ENCODE measurements at regions not wholly inside any gene's neighbourhood (a gene's known extent, or its start where the extent isn't known, plus 50 kb on each side); places are given as distances from the start of the nearest gene placed in this dataset.

DNA sequence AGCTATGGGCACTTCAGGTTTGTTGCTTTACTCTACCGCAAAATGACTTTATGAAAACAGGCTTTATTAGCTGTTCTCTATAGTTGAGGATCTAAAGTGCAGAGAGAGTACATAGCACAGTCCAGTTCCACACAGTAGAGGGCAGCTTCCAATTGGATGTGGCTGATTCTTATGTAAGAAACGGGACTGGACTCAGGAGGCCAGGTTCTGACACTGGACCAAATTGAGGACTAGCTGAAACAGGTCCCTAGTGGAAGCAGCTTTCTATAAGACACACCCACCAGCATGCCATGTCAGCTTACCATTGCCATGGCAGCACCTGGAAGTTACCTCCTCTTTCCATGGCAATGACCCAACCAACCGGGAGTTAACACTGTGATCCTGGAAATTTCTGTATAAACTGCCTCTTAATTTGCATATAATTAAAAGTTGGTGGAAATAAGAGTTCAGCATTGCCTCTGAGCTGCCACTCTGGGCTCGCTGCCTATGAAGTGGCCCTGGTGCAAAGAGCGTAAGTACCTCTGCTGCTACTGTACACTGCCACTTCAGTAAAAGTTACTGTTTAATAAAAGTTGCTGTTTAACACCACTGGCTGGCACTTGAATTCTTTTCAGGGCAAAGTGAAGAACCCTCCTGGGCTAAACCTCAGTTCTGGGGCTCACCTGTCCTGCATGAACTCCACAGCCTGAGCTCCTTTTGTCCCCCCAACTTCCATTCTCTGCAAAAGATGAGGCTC, 211.9 kb upstream of the SLC10A2 start:
- no peak for DNase-seq (ENCODE audit: low spot score)
- intact Hi-C loops (cut with DNase I) = no loop called here

DNA sequence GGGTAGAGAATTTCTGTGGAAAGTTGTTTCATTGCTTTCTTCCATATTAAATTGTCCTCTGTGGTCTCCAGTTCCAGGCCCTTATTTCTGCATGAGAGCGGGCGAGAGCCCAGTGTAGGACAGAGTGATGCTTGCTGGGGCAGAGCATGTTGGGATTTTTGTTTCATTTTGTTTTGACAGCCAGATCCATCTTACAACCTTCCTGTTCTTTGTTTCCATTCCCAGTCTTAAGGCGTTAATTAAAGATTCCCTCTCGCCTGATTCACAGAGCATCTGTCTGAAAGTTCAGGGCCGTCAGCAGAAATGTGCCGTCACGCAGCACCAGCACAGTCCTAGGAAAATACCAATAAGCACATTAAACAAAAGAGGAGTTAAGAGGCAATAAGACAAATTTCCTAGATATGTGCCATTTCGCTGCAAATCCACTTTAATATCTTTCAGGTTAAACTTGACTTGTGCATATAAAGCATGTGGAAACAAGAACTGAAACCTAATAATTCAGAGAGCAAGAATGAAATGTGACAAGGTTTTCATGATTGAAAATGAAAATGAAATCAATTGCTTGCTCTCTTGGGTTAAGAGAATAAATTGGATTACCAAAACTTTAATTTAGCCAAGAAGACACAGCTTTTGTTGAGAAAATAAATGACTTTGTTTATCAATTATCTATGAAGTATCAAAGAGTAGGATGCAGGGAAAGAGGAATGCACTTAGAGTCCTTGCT, 210.7 kb upstream of the SLC10A2 start:
- intact Hi-C loops (cut with DNase I) = no loop called here
- no peak for DNase-seq (ENCODE audit: low spot score)

DNA sequence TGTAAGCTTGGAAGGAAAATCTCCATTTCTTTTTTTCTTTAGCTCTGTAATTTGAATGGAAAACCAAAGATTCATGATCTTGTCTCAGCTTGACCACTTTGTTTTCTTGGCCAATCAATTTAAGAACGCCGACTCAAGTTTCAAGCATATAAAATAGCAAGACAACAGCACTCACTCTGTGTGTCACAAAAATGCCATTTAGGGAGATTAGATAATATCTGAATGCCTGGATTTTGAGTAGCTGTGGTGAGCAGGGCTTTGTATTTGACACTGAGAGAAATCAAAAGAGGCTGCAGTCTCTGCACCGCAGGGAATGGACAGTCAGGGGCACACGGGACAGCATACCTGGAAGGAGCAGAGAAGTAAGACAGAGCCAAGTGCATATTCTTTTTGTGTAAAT, 209.5 kb upstream of the SLC10A2 start:
- intact Hi-C loops (cut with DNase I) = no loop called here
- DNase-seq (ENCODE audit: low spot score) = no peak

DNA sequence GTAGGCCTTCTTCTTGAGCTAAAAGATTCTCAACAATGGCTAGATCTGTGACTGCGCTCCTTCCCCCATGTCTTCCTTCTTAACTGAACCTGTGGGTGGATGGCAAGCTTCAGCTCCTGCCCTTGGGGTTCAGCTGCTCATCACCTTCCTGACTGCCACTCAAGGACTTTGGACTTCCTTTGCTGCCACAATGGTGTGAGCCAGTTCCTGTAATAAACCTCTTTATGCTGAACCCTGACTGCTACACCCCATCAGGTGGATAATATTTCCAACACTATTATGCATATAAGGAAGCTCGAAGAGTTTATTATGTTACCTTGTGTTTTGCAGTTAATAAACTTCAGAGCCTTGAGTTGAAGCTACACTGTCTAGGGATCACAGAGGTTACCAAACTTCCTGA, 208.9 kb upstream of the SLC10A2 start:
- no peak for DNase-seq (ENCODE audit: low spot score)
- intact Hi-C loops (cut with DNase I) = no loop called here

DNA sequence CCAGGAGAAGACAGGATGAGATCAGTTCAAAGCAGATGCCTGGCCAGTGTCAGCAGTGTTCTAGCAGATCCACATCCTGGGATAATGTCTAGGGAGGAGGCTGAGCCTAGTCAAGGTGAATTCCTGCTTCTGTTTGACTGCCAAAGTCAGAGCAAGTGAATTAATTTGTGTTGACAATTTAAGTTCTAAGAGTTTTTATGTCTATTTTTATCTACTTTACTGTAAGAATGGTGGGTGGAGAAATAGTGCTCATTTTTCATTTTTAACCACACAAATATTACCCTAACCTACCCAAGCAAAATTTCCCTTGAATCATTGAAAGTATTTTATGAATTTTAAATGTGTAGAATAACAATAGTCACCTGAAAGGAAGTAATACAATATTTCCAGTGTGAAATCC, 207.6 kb upstream of the SLC10A2 start:
- DNase-seq (ENCODE audit: low spot score) = no peak
- intact Hi-C loops (cut with DNase I) = no loop called here

DNA sequence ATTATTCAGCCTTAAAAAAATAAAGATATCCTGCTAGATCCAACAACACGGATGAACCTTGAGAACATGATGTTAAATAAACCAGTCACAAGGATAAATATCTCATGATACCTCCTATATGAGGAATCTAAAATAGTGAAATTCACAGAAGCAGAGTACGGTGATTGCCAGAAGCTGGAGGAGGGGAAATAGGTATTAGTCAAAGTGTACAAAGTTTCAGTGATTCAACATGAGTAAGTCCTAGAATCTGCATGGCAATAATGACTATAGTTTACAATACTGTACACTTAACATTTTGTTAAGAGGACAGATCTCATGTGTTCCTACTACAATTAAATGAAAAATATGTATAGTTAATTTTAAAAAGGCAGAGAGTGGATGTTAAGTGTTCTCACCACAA, 206.6 kb upstream of the SLC10A2 start:
- no peak for DNase-seq (ENCODE audit: low spot score)
- intact Hi-C loops (cut with DNase I) = no loop called here

DNA sequence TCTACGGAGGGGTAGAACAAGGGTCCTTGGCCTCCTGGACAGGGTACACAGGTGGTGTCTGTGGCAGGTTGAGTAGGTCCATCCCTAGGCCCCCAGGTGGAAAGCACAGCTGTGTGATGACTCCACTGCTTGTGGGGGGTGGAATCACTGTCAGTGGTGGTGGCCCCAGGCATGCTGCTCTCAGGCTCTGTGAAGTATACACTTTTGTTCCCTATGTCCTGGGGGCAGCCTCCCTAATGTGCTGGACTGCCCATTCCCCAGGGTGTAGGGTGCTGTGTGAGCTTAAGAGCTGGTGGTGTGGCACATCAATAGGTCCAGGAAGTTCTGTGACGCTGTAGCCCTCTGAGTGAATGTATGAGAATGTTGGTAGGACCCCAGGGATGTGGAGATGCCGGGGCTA, 197.2 kb upstream of the SLC10A2 start:
- no peak for DNase-seq (ENCODE audit: low spot score)

DNA sequence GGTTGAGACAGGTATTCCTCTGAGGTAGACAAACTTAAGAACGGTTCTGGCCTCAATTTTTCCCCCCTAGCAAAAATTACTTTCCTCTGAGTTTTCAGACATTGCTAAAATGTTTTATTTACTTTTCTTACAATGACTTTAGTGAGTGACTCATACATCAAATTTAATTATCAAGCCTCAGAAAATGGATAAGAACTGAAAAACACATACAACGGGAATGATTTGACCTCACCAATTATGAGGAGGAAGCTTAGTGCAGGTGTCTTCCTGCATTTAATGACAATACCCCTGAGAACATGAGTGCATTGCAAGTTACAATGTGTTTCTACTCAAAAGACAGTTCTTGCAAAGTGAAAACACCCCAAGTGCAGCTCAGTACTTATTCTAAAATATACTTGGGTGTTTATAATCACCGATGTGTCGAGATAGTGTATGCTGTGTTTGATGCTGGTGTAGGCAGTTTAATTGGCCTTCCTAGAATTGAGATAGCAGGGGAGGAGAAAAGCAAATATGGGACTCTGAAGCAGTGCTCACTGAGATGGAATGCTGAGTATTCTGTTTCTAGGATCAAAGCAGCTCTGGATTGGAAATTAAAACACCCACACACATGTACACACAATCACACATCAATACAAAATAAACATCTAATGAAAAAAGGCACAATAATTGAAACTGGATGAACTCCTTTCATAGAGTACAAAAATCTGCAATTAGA, 189.5 kb upstream of the SLC10A2 start:
- no peak for DNase-seq (ENCODE audit: low spot score)
- intact Hi-C loops (cut with DNase I) = no loop called here

More for the DNA sequence above, 197.2 kb upstream of the SLC10A2 start:
- intact Hi-C loops (cut with DNase I) = no loop called here

DNA sequence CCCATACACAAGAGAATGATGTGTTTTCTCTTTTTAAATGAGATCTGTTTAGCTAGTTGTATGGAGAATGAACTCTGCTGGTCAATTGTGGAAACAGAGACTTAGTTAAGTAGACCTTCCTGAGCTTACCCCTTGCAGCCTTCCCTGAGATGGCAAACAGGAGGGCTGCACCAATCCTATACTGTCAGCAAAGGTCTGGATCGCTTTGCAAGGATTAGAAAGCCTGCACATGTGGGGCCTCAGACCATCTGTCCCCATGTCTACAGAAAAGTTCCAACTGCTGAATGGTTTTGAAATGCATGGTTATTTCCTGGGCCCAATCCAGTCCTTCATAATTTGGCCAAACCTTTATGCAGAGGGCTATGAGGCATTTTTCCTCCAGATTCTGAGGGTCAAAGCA, 183.9 kb upstream of the SLC10A2 start:
- no peak for DNase-seq (ENCODE audit: low spot score)
- intact Hi-C loops (cut with DNase I) = no loop called here

DNA sequence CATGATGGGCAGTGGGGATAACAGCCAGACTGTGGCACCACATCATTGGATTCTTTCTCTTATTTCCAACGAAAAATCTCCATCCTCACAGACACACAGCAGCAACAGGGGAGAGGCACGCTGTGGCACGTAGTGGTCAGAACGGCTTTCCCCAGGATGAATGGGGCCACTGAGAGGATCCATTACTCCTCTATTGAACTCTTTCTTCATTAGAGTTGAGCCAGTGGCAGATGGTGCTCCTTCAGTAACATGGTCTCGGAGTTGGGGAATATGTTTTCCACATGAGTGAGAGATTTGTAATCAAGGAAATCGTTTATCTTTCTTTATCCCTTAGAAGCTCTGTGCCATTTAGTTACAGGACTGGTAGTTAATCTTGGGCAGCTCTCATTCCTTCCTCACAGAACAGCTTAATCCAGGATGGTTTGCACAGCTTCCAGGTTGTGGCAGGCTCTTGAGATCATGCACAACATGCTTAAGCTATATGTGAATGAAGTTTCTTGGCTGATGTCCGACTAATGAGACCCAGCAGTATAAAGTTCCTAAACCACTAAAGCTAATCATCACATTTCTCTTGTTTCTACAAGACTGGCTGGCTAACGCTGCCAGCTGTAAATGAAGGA, 180.5 kb upstream of the SLC10A2 start:
- no peak for DNase-seq (ENCODE audit: low spot score)
- intact Hi-C loops (cut with DNase I) = no loop called here

DNA sequence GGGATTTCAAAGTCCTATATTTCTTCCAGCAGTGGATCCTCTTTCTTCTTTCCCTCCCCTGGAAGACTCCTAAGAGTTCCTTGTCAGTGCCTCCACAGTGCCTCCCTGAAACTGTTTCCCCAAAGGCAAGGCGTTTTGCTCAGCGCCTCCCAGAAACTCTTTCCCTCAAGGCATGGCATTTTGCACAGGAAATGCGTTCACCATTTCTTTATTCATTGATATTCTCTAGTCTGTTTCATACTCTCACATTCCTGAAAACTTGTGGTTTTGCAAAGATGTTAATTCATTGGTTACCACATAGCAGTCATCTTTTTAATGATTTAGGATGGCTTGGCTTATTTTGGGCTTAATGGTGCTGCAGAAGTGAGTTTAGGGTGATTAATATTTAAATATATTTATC, 177.3 kb upstream of the SLC10A2 start:
- DNase-seq (ENCODE audit: low spot score) = no peak
- intact Hi-C loops (cut with DNase I) = no loop called here

DNA sequence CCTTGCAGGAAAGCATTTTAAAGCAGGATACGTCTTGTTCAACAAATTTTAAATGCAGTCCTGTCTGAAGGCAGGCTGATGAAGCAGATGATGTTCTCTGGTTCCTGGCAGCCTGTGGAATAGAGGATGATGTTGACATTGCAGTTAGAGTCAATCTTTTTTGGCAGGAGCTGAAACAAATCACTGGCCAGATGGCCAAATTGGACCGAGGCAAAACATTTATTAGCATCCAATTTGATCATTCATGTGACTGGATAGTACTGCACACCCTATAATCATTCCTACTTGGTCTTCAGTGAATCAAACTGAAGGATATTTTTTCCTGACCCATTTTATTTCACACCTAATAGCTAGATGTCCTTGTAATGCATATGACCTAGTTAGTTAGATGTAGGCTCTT, 172.2 kb upstream of the SLC10A2 start:
- DNase-seq (ENCODE audit: low spot score) = no peak
- intact Hi-C loops (cut with DNase I) = no loop called here

DNA sequence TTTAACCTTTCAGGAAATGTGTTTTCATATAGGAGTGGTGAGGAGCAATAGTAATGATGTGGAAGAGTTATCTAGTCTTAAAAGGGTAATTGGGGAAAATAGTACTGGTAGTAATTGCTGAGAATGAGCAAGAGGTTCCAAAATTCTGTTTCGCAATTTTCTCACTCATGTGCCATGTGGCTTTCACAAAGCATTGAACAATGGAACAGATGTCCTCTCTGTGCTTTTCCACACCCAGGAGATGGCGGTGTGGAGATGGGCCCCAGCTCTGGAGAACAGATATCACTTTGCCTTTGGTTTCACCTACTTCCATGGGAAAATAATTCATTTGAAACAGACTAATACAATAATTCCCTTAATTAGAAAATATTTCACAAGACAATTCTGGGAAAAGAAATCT, 170.0 kb upstream of the SLC10A2 start:
- intact Hi-C loops (cut with DNase I) = no loop called here
- no peak for DNase-seq (ENCODE audit: low spot score)

DNA sequence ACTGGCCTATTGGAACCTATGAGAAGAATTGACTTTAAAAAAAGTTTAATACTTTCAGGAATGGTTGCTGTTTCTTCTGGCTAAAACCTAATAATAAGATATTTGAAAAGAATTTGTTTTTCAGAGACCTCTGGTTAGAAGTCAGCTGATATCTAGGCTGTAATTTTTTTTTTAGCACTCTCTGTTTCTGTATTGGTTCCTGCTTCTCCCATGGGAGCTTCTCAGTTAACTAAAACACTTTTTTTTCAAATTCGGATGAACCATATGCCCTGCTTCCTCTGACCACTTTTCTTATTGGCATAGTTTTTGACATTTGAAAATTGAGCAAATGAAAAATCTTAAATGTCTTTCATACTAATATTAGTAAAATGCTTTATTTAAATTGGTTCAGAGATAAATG, 163.5 kb upstream of the SLC10A2 start:
- intact Hi-C loops (cut with DNase I) = no loop called here
- DNase-seq (ENCODE audit: low spot score) = no peak

DNA sequence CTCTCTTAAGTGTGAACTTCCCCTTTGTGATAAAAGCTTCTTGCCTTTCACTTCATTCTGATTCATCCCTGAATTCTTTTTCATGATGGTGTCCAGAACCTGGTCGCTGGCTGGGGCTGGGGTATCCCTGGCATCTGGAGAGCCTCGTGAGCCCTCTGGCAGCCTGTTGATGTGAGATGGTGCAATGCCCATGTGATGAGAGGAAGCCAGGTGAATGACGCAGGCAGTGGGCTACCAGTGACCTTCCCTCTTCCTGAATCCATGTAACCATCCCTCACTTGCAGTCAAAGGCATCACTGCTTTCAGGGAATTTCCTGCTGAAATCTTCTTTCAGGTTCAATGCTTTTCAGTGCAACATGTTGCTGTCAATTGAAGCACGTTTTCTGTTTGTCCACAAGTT, 158.6 kb upstream of the SLC10A2 start:
- intact Hi-C loops (cut with DNase I) = no loop called here

DNA sequence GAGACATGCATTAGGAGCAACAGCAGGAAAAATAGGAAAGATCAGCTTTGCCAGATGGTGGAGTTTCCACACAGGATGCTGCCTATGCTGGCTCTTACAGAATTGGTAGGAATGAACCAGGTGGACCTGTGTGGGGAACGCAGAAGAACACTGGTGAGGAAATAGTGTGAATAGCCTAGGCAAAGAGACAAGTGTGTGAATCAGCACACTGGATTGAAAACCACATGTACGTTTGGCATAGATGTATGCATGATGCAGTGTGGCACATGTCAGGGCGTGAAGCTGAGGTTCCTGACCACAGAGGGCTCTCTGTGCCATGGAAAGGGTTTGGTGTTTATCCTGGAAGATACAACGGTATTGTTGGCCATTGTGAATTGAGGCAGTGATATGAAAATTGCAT, 156.5 kb upstream of the SLC10A2 start:
- intact Hi-C loops (cut with DNase I) = no loop called here
- no peak for DNase-seq (ENCODE audit: low spot score)

More for the DNA sequence above, 158.6 kb upstream of the SLC10A2 start:
- no peak for DNase-seq (ENCODE audit: low spot score)

DNA sequence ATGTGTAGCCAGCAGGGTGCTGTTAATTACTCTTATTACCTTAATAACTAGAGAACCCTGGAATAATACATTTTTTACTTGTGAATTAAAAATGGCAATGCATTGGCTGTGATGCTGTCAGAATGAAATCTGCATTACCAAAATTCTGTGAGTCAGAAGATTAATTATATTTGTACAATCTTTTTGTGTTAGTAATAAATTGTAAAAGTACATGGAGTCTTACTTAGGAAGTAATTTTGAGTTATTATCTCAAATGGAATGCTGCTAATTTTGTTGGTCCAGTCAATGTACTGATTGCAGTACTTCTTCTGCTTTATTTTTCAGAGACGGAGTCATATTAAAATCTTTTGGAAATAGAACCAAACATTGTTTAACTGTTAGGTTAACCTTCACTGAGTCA, 152.0 kb upstream of the SLC10A2 start:
- DNase-seq (ENCODE audit: low spot score) = no peak
- intact Hi-C loops (cut with DNase I) = no loop called here

DNA sequence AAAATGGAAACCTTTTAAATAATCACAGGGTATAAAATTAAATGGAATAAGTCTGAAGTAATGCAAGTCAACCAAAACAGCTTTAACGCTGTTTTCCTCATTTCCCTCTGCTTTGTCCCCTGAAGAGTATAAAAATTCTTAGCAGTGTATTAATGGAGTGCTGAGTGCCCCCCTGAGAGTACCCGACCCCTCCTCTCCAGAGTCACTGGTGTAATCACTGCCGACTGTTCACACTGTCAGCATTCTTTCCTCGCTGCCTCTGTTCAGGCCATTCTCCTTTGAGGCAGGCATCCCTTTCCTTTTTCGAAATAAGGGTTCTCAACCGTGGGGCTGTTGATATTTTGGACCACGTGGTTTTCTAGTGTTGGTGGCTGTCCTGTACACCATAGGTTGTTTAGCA, 146.9 kb upstream of the SLC10A2 start:
- intact Hi-C loops (cut with DNase I) = no loop called here
- DNase-seq (ENCODE audit: low spot score) = no peak

DNA sequence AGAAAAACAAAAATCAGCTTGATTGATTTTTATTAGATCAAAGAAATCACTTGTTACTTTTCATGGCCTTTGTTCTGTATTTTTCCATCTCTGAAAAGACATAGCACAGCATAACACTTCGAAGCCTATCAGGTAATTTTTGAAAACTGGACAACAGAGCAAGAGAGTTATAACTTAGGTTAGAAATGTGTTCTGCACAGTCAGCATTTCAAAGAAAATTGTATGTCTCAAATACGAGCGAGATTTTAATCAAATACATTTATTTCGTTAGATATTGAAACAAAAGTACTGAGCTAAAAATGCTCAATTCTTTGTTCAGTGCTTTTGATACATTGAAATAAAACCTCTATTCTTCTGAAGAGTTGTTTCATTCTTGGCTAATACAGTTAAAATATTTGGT, 144.1 kb upstream of the SLC10A2 start:
- DNase-seq (ENCODE audit: low spot score) = no peak
- intact Hi-C loops (cut with DNase I) = no loop called here

DNA sequence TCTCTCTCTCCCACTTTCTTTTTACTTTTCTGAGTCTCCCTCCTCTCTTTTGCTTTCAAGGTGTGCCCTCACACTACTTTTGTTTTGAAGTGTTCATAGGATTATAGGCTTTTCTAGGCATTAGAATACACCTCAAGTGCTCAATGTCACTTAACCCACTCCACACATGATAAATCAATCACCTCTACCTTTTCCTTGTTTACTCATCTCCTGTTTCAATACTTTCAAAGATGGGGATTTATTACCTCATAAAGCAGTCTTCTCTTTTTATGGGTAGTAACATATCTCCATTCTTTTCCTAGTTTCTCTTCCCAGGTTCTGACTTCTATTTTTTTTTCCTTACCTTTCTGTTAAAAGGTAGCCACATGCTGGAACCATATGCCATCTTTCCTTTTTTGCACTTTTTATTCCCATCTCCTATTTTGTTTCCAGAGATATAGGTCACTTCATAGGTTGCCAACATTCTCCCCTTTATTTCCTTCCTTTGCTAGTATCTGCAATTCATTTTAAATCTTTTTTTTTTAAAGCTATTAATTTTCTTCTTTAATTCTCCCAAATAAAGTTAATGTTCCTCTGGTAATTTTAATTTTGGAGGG, 137.6 kb upstream of the SLC10A2 start:
- DNase-seq (ENCODE audit: low spot score) = no peak

More for the DNA sequence above, 137.6 kb upstream of the SLC10A2 start:
- intact Hi-C loops (cut with DNase I) = no loop called here

Measured in cardiac septum (tissue), 1 donor.